PC-9 (cell line): ENCODE measurements at regions not wholly inside any gene's neighbourhood (a gene's known extent, or its start where the extent isn't known, plus 50 kb on each side); places are given as distances from the start of the nearest gene placed in this dataset.

ENCODE experiments used
- BruUV-seq: library from RNA; stranded (reverse); fragments of 400-500 nt; replicated peaks from 2 replicates; lab custom pipeline; 2021; lab: Mats Ljungman, UMichigan
- CTCF ChIA-PET: fragments of 300-600 bp; sonication (Branson Sonifier 250); formaldehyde crosslinking; loops from one replicate; lab custom pipeline; 2022; ENCODE audit warnings: antibody characterized with exemption; lab: Charles Lee
- POLR2A ChIA-PET: fragments of 300-600 bp; sonication (Branson Sonifier 250); formaldehyde crosslinking; loops from one replicate; lab custom pipeline; 2022; ENCODE audit warnings: antibody characterized with exemption; ENCODE audit not compliant: unreplicated experiment; lab: Charles Lee
- DNase-seq, 2 experiments: peaks; one replicate each; pipeline versions ENCODE4 v3.0.0 to v3.0.0-alpha.2; 2015 to 2022; ENCODE audit warnings: mixed read lengths in 1 of 2
- H2AFZ ChIP-seq: fragments of 200-600 bp; sonication (generic); 2 replicates; pipeline ENCODE4 v1.8.1; 2017; ENCODE audit warnings: antibody characterized with exemption
- H3F3A ChIP-seq: fragments of 200-600 bp; sonication (generic); 2 replicates; pipeline ENCODE4 v1.8.1; 2017; ENCODE audit warnings: antibody characterized with exemption, mild to moderate bottlenecking, low read depth; ENCODE audit not compliant: insufficient read depth
- H3K27ac ChIP-seq: fragments of 200-600 bp; sonication (generic); 2 replicates; pipeline ENCODE4 v1.6.1; 2016; ENCODE audit warnings: mixed run types
- H3K27me3 ChIP-seq: fragments of 200-600 bp; sonication (generic); 2 replicates; pipeline ENCODE4 v1.6.1; 2016; ENCODE audit warnings: low read depth, mixed run types; ENCODE audit not compliant: insufficient read depth
- H3K36me3 ChIP-seq: fragments of 200-600 bp; sonication (generic); 2 replicates; pipeline ENCODE4 v1.6.1; 2016; ENCODE audit warnings: low read depth, mixed run types
- H3K4me1 ChIP-seq: fragments of 200-600 bp; sonication (generic); replicated peaks from 2 replicates; pipeline ENCODE4 v1.6.1; 2016; ENCODE audit warnings: mixed run types; ENCODE audit not compliant: insufficient read depth
- H3K4me2 ChIP-seq: fragments of 200-600 bp; sonication (generic); 2 replicates; pipeline ENCODE4 v1.6.1; 2017; ENCODE audit warnings: mixed run types
- H3K4me3 ChIP-seq: fragments of 200-600 bp; sonication (generic); 2 replicates; pipeline ENCODE4 v1.6.1; 2016; ENCODE audit warnings: mixed run types
- H3K79me2 ChIP-seq: fragments of 200-600 bp; sonication (generic); 2 replicates; pipeline ENCODE4 v1.6.1; 2017; ENCODE audit warnings: low read depth, mixed run types
- H3K9me2 ChIP-seq: fragments of 200-600 bp; sonication (generic); 2 replicates; pipeline ENCODE4 v1.8.1; 2017; ENCODE audit warnings: mild to moderate bottlenecking; ENCODE audit not compliant: insufficient read depth
- H3K9me3 ChIP-seq: fragments of 200-600 bp; sonication (generic); 2 replicates; pipeline ENCODE4 v1.8.1; 2016; ENCODE audit warnings: low read depth; ENCODE audit not compliant: insufficient read depth
- H4K20me1 ChIP-seq: fragments of 200-600 bp; sonication (generic); 2 replicates; pipeline ENCODE4 v1.8.1; 2017; ENCODE audit not compliant: insufficient read depth
- EZH2 ChIP-seq: fragments of 200-600 bp; sonication (generic); IDR thresholded peaks from 2 replicates; pipeline ENCODE4 v1.8.0; 2017; ENCODE audit warnings: antibody characterized with exemption, low read depth
- intact Hi-C: fragments of 100-400 bp; cut with micrococcal nuclease; formaldehyde crosslinking; loops from one replicate; pipeline ENCODE4 v1.10.0; 2022; ENCODE audit not compliant: unreplicated experiment
- TF ChIP-seq, protein P1 (sequence below): fragments of 200-600 bp; sonication (generic); conservative IDR thresholded peaks from 2 replicates; pipeline ENCODE4 v1.6.1; 2017; ENCODE audit warnings: mixed run types, antibody characterized with exemption, mild to moderate bottlenecking, moderate library complexity

DNA sequence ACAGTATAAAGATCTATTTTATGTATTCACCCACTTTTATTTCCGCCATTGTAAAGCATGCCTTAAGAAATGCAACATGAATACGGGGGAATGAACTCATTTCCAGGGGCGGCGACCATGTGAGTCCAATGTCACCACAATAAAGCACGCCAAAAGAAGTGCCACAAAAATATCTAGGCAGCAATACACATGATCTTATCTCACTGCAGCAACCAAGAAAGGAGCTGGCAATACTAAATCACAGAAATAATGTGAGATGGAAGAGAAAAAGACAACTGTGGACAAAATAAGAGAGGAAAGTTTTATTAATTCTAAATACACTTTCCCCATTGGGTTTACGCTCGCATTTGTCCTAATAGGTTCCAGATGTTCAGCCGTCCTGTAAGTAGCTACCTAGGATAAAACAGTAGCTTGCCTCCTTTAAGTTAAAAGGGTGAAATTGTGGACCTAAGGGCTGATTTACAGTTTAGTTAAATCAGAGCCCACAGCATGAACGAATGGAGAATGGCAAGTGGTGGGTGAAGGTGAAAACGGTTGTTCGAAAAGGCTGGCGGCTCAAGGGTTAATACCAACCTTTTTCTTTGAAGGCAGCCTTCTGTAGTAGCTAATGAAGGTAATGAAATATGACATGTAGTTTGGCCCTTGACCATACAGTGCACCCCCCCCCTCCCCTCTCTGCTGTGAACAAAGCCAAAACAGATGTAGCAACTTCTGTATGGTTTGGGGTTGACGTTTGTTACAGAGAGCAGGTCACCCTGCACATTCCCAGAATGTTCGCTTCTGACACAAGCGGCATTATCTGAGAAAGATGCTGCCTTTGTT, 504.2 kb upstream of the PSMD7 start:
- Histone ChIP-seq H3K36me3 (no peaks in the 10 kb centered on the region), H3K9me3 (no peaks in the 10 kb centered on the region), H3K4me1 (no peaks in the 10 kb centered on the region), H3K9me2 (no peaks in the 10 kb centered on the region), H3K4me3 (no peak overlapping the region), H3K4me2 (no peak overlapping the region), H4K20me1 (no peaks in the 10 kb centered on the region), H2AFZ (no peak overlapping the region), H3K27me3 (peaks cover 57% of the 10 kb centered on the region), H3K27ac (no peak overlapping the region), H3F3A (no peaks in the 10 kb centered on the region), H3K79me2 (no peaks in the 10 kb centered on the region)
- TF ChIP-seq, protein P1, sequence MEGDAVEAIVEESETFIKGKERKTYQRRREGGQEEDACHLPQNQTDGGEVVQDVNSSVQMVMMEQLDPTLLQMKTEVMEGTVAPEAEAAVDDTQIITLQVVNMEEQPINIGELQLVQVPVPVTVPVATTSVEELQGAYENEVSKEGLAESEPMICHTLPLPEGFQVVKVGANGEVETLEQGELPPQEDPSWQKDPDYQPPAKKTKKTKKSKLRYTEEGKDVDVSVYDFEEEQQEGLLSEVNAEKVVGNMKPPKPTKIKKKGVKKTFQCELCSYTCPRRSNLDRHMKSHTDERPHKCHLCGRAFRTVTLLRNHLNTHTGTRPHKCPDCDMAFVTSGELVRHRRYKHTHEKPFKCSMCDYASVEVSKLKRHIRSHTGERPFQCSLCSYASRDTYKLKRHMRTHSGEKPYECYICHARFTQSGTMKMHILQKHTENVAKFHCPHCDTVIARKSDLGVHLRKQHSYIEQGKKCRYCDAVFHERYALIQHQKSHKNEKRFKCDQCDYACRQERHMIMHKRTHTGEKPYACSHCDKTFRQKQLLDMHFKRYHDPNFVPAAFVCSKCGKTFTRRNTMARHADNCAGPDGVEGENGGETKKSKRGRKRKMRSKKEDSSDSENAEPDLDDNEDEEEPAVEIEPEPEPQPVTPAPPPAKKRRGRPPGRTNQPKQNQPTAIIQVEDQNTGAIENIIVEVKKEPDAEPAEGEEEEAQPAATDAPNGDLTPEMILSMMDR = no peak
- no peak for TF ChIP-seq EZH2
- ChIA-PET POLR2A (no interaction called here), CTCF (no interaction called here)
- intact Hi-C loops = no loop called here
- DNase-seq = no peak
- BruUV-seq = no TSS peak

DNA sequence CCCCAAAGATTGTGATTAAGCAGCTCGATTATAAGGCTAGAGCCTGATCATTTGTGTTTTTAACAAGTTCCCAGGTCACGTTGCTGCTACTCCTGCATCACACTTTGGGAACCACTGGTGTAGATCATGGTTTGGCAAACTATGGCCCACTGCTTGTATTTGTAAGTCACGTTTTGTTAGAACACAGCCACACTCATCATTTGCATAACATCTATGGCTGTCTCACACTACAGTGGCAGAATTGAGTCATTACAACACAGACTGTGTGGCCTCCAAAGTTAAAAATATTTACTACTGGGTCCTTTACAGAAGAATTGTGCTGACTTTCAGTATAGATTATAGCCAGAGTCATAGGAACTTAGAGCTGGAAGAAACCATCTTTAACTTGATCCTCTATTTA, 515.3 kb upstream of the PSMD7 start:
- H3K9me3 ChIP-seq = no peaks in the 10 kb centered on the region
- peaks cover 14% of the 10 kb centered on the region; the same call in 1 of the 2 replicates for H3K27me3 ChIP-seq
- DNase-seq = no peak
- H3K4me3 ChIP-seq = no peak overlapping the region
- H3K4me2 ChIP-seq = no peak overlapping the region
- H3K27ac ChIP-seq = no peak overlapping the region
- ChIA-PET CTCF (no interaction called here), POLR2A (no interaction called here)
- no peaks in the 10 kb centered on the region for H3F3A ChIP-seq
- intact Hi-C loops = no loop called here
- H3K9me2 ChIP-seq = no peaks in the 10 kb centered on the region
- H3K4me1 ChIP-seq = no peaks in the 10 kb centered on the region
- no peak for TF ChIP-seq EZH2
- TF ChIP-seq, protein P1 = no peak
- no TSS peak for BruUV-seq
- H3K79me2 ChIP-seq = no peaks in the 10 kb centered on the region
- no peak overlapping the region for H2AFZ ChIP-seq
- H3K36me3 ChIP-seq = no peaks in the 10 kb centered on the region
- no peaks in the 10 kb centered on the region for H4K20me1 ChIP-seq

DNA sequence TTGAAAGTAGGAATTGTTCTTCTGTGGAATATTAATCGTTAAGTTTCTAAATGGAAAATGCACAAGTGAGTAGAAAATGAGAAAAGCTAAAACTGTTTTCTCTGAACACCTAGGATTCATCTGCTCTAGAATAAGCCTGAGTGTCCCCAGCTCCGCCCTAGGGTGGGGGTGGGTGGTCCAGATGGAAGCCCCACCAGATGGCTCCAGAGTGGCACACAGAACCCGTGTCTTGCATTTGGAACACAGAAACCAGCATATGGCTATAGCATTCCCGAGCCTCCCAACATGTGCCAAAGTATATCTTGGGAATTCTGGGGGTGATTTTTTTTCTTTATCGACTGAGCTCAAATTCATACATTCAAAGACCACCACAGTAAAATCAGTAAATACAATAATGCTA, 517.7 kb upstream of the PSMD7 start:
- no TSS peak for BruUV-seq

More for the DNA sequence above, 517.7 kb upstream of the PSMD7 start:
- no peaks in the 10 kb centered on the region for H3K36me3 ChIP-seq
- no peak overlapping the region for H3K27ac ChIP-seq
- no peaks in the 10 kb centered on the region for H3K4me1 ChIP-seq
- no peaks in the 10 kb centered on the region for H3F3A ChIP-seq
- CTCF ChIA-PET = no interaction called here
- intact Hi-C loops = no loop called here
- H3K79me2 ChIP-seq = no peaks in the 10 kb centered on the region
- POLR2A ChIA-PET = no interaction called here
- H3K9me2 ChIP-seq = no peaks in the 10 kb centered on the region
- TF ChIP-seq, protein P1 = no peak
- TF ChIP-seq EZH2 = no peak
- no peak overlapping the region for H3K4me2 ChIP-seq
- peaks cover 22% of the 10 kb centered on the region; the same call in 1 of the 2 replicates for H3K27me3 ChIP-seq
- H3K9me3 ChIP-seq = no peaks in the 10 kb centered on the region
- no peak for DNase-seq
- H2AFZ ChIP-seq = no peak overlapping the region
- no peak overlapping the region for H3K4me3 ChIP-seq
- no peaks in the 10 kb centered on the region for H4K20me1 ChIP-seq
